HCT116 (cell line): ENCODE measurements at regions not wholly inside any gene's neighbourhood (a gene's known extent, or its start where the extent isn't known, plus 50 kb on each side); places are given as distances from the start of the nearest gene placed in this dataset.

ENCODE experiments used
- CEBPB ChIP-seq: IDR thresholded peaks from 2 replicates; pipeline ENCODE4 v1.6.1; 2012; ENCODE audit warnings: low read depth
- FOSL1 ChIP-seq: IDR thresholded peaks from 2 replicates; pipeline ENCODE4 v1.6.1; 2012; ENCODE audit warnings: low read depth
- SIN3A ChIP-seq: IDR thresholded peaks from 2 replicates; pipeline ENCODE4 v1.6.1; 2012; ENCODE audit warnings: low read depth
- TF ChIP-seq, protein P1 (sequence below), 3 experiments: fragments of 200-600 bp in 1 of 3; sonication (generic) in 1 of 3; IDR thresholded peaks in 2 of 3; conservative IDR thresholded peaks in 1 of 3; 2 replicates each; pipeline ENCODE4 v1.5.1; 2012 to 2017; ENCODE audit warnings: low read depth in 2 of 3, low read length in 2 of 3, antibody characterized with exemption in 1 of 3, borderline replicate concordance in 1 of 3, control low read depth in 1 of 3, mild to moderate bottlenecking in 1 of 3, mixed read lengths in 1 of 3, mixed run types in 1 of 3, moderate library complexity in 1 of 3; ENCODE audit not compliant: insufficient read depth in 1 of 3

DNA sequence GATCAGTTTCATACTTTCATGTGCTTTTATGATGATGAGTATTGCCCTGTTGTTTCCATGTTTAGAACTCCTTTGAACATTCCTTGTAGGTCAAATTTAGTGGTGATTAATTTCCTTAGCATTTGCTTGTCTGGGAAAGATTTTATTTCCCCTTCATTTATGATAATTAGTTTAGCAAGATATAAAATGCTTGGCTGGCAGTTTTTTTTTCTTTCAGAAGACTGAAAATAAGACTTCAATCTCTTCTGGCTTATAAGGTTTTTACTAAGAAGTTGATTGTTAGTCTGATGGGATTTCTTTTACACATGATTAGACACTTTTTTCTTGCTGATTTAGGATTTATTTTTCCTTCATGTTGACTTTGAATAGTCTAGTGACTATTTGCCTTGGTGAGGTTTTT, 238.9 kb upstream of the ADCY2 start:
- TF ChIP-seq, protein P1, sequence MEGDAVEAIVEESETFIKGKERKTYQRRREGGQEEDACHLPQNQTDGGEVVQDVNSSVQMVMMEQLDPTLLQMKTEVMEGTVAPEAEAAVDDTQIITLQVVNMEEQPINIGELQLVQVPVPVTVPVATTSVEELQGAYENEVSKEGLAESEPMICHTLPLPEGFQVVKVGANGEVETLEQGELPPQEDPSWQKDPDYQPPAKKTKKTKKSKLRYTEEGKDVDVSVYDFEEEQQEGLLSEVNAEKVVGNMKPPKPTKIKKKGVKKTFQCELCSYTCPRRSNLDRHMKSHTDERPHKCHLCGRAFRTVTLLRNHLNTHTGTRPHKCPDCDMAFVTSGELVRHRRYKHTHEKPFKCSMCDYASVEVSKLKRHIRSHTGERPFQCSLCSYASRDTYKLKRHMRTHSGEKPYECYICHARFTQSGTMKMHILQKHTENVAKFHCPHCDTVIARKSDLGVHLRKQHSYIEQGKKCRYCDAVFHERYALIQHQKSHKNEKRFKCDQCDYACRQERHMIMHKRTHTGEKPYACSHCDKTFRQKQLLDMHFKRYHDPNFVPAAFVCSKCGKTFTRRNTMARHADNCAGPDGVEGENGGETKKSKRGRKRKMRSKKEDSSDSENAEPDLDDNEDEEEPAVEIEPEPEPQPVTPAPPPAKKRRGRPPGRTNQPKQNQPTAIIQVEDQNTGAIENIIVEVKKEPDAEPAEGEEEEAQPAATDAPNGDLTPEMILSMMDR (IDR thresholded peaks at IDR 0.05 in 2 of 3, conservative IDR thresholded peaks at IDR 0.05 in 1 of 3; ENCODE audit: borderline replicate concordance in 1 of 3, insufficient read depth in 1 of 3, low read depth in 2 of 3, low read length in 2 of 3) = no peak
- TF ChIP-seq SIN3A = no peak
- TF ChIP-seq FOSL1 = no peak
- no peak for TF ChIP-seq CEBPB
